Fibroblast of lung (primary cell): ENCODE measurements at regions not wholly inside any gene's neighbourhood (a gene's known extent, or its start where the extent isn't known, plus 50 kb on each side); places are given as distances from the start of the nearest gene placed in this dataset.
"Not testable (repeated sequence)": the region's sequence is repeated elsewhere in the genome, so short reads cannot be mapped to it uniquely, and the experiment has no call there.

Experiments
- DNase-seq, 2 donors: peaks; one replicate each; pipeline versions ENCODE4 v3.0.0 to v3.0.0-alpha.2; 2010; ENCODE audit warnings: low read depth in 2 of 2
- H2AFZ ChIP-seq: 2 replicates; pipeline ENCODE4 v1.5.1; 2012; ENCODE audit warnings: low read length, control low read depth, inconsistent platforms
- H3K27ac ChIP-seq: 2 replicates; pipeline ENCODE4 v1.5.1; 2011; ENCODE audit warnings: low read length, control low read depth; ENCODE audit not compliant: insufficient read depth
- H3K27me3 ChIP-seq: 2 replicates; pipeline ENCODE4 v1.5.1; 2011; ENCODE audit warnings: mild to moderate bottlenecking, low read length; ENCODE audit not compliant: control insufficient read depth, insufficient read depth
- H3K36me3 ChIP-seq: 2 replicates; pipeline ENCODE4 v1.5.1; 2011; ENCODE audit warnings: low read length; ENCODE audit not compliant: control insufficient read depth, insufficient read depth
- H3K4me1 ChIP-seq: 2 replicates; pipeline ENCODE4 v1.5.1; 2011; ENCODE audit warnings: low read length; ENCODE audit not compliant: control insufficient read depth, insufficient read depth; ENCODE audit errors: extremely low read depth
- H3K4me2 ChIP-seq: 2 replicates; pipeline ENCODE4 v1.5.1; 2011; ENCODE audit warnings: low read length, control low read depth; ENCODE audit not compliant: insufficient read depth; ENCODE audit errors: extremely low read depth
- H3K4me3 ChIP-seq, 4 experiments: fragments of 200-600 bp in 1 of 4; sonication (generic) in 1 of 4; replicated peaks in 1 of 4; 2 replicates each; pipeline ENCODE4 v1.5.1; 2011 to 2016; ENCODE audit warnings: low read length in 4 of 4, low read depth in 3 of 4, mild to moderate bottlenecking in 3 of 4, control low read depth in 2 of 4, inconsistent platforms in 1 of 4, mixed read lengths in 1 of 4; ENCODE audit not compliant: insufficient read depth in 1 of 4; ENCODE audit errors: control extremely low read depth in 1 of 4
- H3K79me2 ChIP-seq: 2 replicates; pipeline ENCODE4 v1.5.1; 2012; ENCODE audit warnings: mild to moderate bottlenecking, low read length, inconsistent platforms; ENCODE audit not compliant: control insufficient read depth, insufficient read depth
- H3K9ac ChIP-seq: 2 replicates; pipeline ENCODE4 v1.5.1; 2011; ENCODE audit warnings: mild to moderate bottlenecking, low read length, control low read depth; ENCODE audit not compliant: insufficient read depth
- H3K9me3 ChIP-seq: 2 replicates; pipeline ENCODE4 v1.5.1; 2012; ENCODE audit warnings: low read depth, low read length; ENCODE audit not compliant: control insufficient read depth, insufficient read depth
- H4K20me1 ChIP-seq: 2 replicates; pipeline ENCODE4 v1.5.1; 2011; ENCODE audit warnings: low read length; ENCODE audit not compliant: control insufficient read depth, insufficient read depth; ENCODE audit errors: extremely low read depth

GRCh38 chr1:83214317-83214716, 784.6 kb downstream of the TTLL7 start:
- not testable (repeated sequence) for DNase-seq, H3K4me3 ChIP-seq, H3K27me3 ChIP-seq, H3K79me2 ChIP-seq, H2AFZ ChIP-seq, H3K4me1 ChIP-seq, H4K20me1 ChIP-seq, H3K36me3 ChIP-seq, H3K9me3 ChIP-seq, H3K4me2 ChIP-seq, H3K27ac ChIP-seq, H3K9ac ChIP-seq

GRCh38 chr1:83213648-83214047, 785.3 kb downstream of the TTLL7 start:
- H3K9ac ChIP-seq, DNase-seq, H3K4me3 ChIP-seq, H3K79me2 ChIP-seq, H4K20me1 ChIP-seq, H3K9me3 ChIP-seq, H2AFZ ChIP-seq, H3K36me3 ChIP-seq, H3K27ac ChIP-seq, H3K4me2 ChIP-seq, H3K4me1 ChIP-seq, H3K27me3 ChIP-seq: not testable (repeated sequence)

- H3K4me3 ChIP-seq, H2AFZ ChIP-seq, H3K9me3 ChIP-seq, H3K27me3 ChIP-seq, H3K36me3 ChIP-seq, H3K27ac ChIP-seq, H3K4me2 ChIP-seq, H3K9ac ChIP-seq, H3K79me2 ChIP-seq, H3K4me1 ChIP-seq, H4K20me1 ChIP-seq, DNase-seq: not testable (repeated sequence)
Measured at GRCh38 chr1:83212033-83212432, 786.9 kb downstream of the TTLL7 start.

GRCh38 chr1:83208540-83208939, 790.4 kb downstream of the TTLL7 start:
- not testable (repeated sequence) for H3K27ac ChIP-seq, H2AFZ ChIP-seq, H3K9ac ChIP-seq, H3K79me2 ChIP-seq, DNase-seq, H3K4me3 ChIP-seq, H4K20me1 ChIP-seq, H3K9me3 ChIP-seq, H3K36me3 ChIP-seq, H3K4me2 ChIP-seq, H3K27me3 ChIP-seq, H3K4me1 ChIP-seq

- not testable (repeated sequence) for DNase-seq, H3K27me3 ChIP-seq, H3K27ac ChIP-seq, H3K79me2 ChIP-seq, H3K36me3 ChIP-seq, H3K9ac ChIP-seq, H3K9me3 ChIP-seq, H3K4me1 ChIP-seq, H4K20me1 ChIP-seq, H3K4me2 ChIP-seq, H3K4me3 ChIP-seq, H2AFZ ChIP-seq
Measured at GRCh38 chr1:83194610-83195009, 804.3 kb downstream of the TTLL7 start.

GRCh38 chr1:83182033-83182728, 816.8 kb downstream of the TTLL7 start:
- not testable (repeated sequence) for H3K79me2 ChIP-seq, H3K9me3 ChIP-seq, H3K9ac ChIP-seq, H3K4me2 ChIP-seq, H3K27ac ChIP-seq, H2AFZ ChIP-seq, H3K27me3 ChIP-seq, H3K36me3 ChIP-seq, H3K4me3 ChIP-seq, H4K20me1 ChIP-seq, DNase-seq, H3K4me1 ChIP-seq

- H3K4me3 ChIP-seq, H3K79me2 ChIP-seq, DNase-seq, H3K9ac ChIP-seq, H3K4me2 ChIP-seq, H4K20me1 ChIP-seq, H3K36me3 ChIP-seq, H3K27me3 ChIP-seq, H3K4me1 ChIP-seq, H3K27ac ChIP-seq, H2AFZ ChIP-seq, H3K9me3 ChIP-seq: not testable (repeated sequence)
Measured at GRCh38 chr1:83180621-83181020, 818.3 kb downstream of the TTLL7 start.
